SK-N-SH treated with all-trans-retinoic acid at 6 μM for 48 hours (cell line): ENCODE measurements at regions not wholly inside any gene's neighbourhood (a gene's known extent, or its start where the extent isn't known, plus 50 kb on each side); places are given as distances from the start of the nearest gene placed in this dataset.

ENCODE experiments used
- ARNTL ChIP-seq: fragments of 450-650 bp; formaldehyde crosslinking; IDR thresholded peaks from 2 replicates; pipeline ENCODE4 v1.5.0; 2020; ENCODE audit warnings: low read depth, mild to moderate bottlenecking, moderate library complexity, borderline replicate concordance
- BACH2 ChIP-seq: fragments of 250-450 bp; sonication (Bioruptor Pico); IDR thresholded peaks from 2 replicates; pipeline ENCODE4 v1.9.0; 2021; ENCODE audit warnings: mild to moderate bottlenecking, borderline replicate concordance
- ESRRG ChIP-seq: fragments of 250-450 bp; sonication (Bioruptor Pico); IDR thresholded peaks from 2 replicates; pipeline ENCODE4 v1.6.1; 2021; ENCODE audit warnings: mild to moderate bottlenecking
- GLIS3 ChIP-seq: fragments of 250-450 bp; sonication (Bioruptor Pico); IDR thresholded peaks from 2 replicates; pipeline ENCODE4 v1.5.0; 2020; ENCODE audit warnings: mild to moderate bottlenecking, moderate library complexity
- OSR1 ChIP-seq: fragments of 250-450 bp; sonication (Bioruptor Pico); IDR thresholded peaks from 2 replicates; pipeline ENCODE4 v1.8.0; 2022; ENCODE audit warnings: moderate library complexity, mild to moderate bottlenecking, inconsistent platforms
- PATZ1 ChIP-seq: fragments of 250-450 bp; sonication (Bioruptor Pico); IDR thresholded peaks from 2 replicates; pipeline ENCODE4 v1.8.0; 2020; ENCODE audit warnings: mild to moderate bottlenecking, moderate library complexity, borderline replicate concordance
- TCF4 ChIP-seq: fragments of 250-450 bp; sonication (Bioruptor Pico); IDR thresholded peaks from 2 replicates; pipeline ENCODE4 v1.8.0; 2021; ENCODE audit warnings: mild to moderate bottlenecking, moderate library complexity, borderline replicate concordance
- TF ChIP-seq, protein P1 (sequence below): fragments of 250-450 bp; sonication (Bioruptor Pico); IDR thresholded peaks from 2 replicates; pipeline ENCODE4 v1.5.1; 2020; ENCODE audit warnings: low read depth, mild to moderate bottlenecking, moderate library complexity

- TF ChIP-seq GLIS3 (CRISPR knock-in tag) (no peak), TCF4 (CRISPR knock-in tag) (no peak), OSR1 (CRISPR knock-in tag) (no peak), PATZ1 (CRISPR knock-in tag) (no peak), BACH2 (no peak), ARNTL (CRISPR knock-in tag) (no peak), ESRRG (CRISPR knock-in tag) (no peak)
- TF ChIP-seq, protein P1, sequence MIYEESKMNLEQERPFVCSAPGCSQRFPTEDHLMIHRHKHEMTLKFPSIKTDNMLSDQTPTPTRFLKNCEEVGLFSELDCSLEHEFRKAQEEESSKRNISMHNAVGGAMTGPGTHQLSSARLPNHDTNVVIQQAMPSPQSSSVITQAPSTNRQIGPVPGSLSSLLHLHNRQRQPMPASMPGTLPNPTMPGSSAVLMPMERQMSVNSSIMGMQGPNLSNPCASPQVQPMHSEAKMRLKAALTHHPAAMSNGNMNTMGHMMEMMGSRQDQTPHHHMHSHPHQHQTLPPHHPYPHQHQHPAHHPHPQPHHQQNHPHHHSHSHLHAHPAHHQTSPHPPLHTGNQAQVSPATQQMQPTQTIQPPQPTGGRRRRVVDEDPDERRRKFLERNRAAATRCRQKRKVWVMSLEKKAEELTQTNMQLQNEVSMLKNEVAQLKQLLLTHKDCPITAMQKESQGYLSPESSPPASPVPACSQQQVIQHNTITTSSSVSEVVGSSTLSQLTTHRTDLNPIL (CRISPR knock-in tag) = no peak
These were observed 475.0 kb downstream of the GLRX3 start for GRCh38 chr10:130611239-130611638.
